ENCODE measurements at regions not wholly inside any gene's neighbourhood (a gene's known extent, or its start where the extent isn't known, plus 50 kb on each side); places are given as distances from the start of the nearest gene placed in this dataset.

- 82 to 83% methylated on average over 15 to 16 of the region's 16 CpGs for WGBS, 2 donors
- Histone ChIP-seq H3K27ac (no peak overlapping the region), H3K4me3 (replicated peaks in 1 of 3) (no peak overlapping the region), H3K36me3 (no peaks in the 10 kb centered on the region), H3K9me3 (no peaks in the 10 kb centered on the region), H3K4me1 (no peaks in the 10 kb centered on the region), H3K27me3 (no peaks in the 10 kb centered on the region)
- no peak for TF ChIP-seq CTCF (IDR thresholded peaks at IDR 0.05)
- intact Hi-C loops (cut with DNase I), result no loop called here
- no peak for DNase-seq
Measured at GRCh38 chr20:57893366-57893999, 183.7 kb upstream of the PMEPA1 start.

GRCh38 chr20:57892471-57892870 lies 182.7 kb upstream of the PMEPA1 start:
- Histone ChIP-seq H3K4me1 (no peaks in the 10 kb centered on the region), H3K27me3 (no peaks in the 10 kb centered on the region), H3K9me3 (no peaks in the 10 kb centered on the region), H3K36me3 (no peaks in the 10 kb centered on the region), H3K4me3 (replicated peaks in 1 of 3) (no peak overlapping the region), H3K27ac (no peak overlapping the region)
- intact Hi-C loops (cut with DNase I), result no loop called here
- WGBS, 2 donors, result 80 to 85% methylated on average over 8 to 10 of the region's 10 CpGs
- no peak for DNase-seq
- no peak for TF ChIP-seq POLR2A (IDR thresholded peaks at IDR 0.05)
- TF ChIP-seq CTCF (IDR thresholded peaks at IDR 0.05), result no peak

DNA sequence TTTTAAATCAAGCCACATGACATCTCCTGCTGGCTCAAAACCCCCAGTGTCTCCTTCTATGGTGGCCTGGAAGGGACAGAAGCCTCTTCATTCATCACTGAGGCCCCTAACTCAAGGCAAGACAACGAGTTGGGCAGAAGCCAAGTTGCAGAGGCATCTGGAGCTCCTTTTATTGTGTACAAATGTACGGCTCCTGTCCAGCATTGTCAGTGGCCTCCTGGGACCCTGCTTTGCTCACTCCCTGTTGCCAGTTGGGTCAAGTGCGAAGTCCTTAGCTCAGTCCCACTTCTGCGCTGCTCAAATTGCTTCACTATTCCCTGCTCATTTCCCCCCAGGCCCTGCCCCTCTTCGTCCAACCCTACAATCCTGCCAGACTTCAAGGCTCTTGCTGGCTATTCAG lies 181.2 kb upstream of the PMEPA1 start:
- no peak for TF ChIP-seq POLR2A (IDR thresholded peaks at IDR 0.05)
- no peak for TF ChIP-seq CTCF (IDR thresholded peaks at IDR 0.05)
- Histone ChIP-seq H3K9me3 (no peaks in the 10 kb centered on the region), H3K4me1 (no peaks in the 10 kb centered on the region), H3K27me3 (no peaks in the 10 kb centered on the region), H3K27ac (no peak overlapping the region), H3K36me3 (no peaks in the 10 kb centered on the region), H3K4me3 (replicated peaks in 1 of 3) (no peak overlapping the region)
- WGBS, 2 donors, result 53 to 60% methylated on average over 5 of the region's 5 CpGs
- no peak for DNase-seq
- intact Hi-C loops (cut with DNase I), result no loop called here

GRCh38 chr20:57890202-57890800 lies 180.5 kb upstream of the PMEPA1 start:
- no peaks in the 10 kb centered on the region for H3K9me3 ChIP-seq
- no peak for DNase-seq
- TF ChIP-seq CTCF (IDR thresholded peaks at IDR 0.05), result no peak
- TF ChIP-seq POLR2A (IDR thresholded peaks at IDR 0.05), result no peak
- no peak overlapping the region for H3K27ac ChIP-seq
- 69 to 72% methylated on average over 10 to 12 of the region's 12 CpGs for WGBS, 2 donors
- intact Hi-C loops (cut with DNase I), result no loop called here
- no peaks in the 10 kb centered on the region for H3K27me3 ChIP-seq
- no peaks in the 10 kb centered on the region for H3K4me1 ChIP-seq
- H3K36me3 ChIP-seq, result no peaks in the 10 kb centered on the region
- H3K4me3 ChIP-seq (replicated peaks in 1 of 3), result no peak overlapping the region

DNA sequence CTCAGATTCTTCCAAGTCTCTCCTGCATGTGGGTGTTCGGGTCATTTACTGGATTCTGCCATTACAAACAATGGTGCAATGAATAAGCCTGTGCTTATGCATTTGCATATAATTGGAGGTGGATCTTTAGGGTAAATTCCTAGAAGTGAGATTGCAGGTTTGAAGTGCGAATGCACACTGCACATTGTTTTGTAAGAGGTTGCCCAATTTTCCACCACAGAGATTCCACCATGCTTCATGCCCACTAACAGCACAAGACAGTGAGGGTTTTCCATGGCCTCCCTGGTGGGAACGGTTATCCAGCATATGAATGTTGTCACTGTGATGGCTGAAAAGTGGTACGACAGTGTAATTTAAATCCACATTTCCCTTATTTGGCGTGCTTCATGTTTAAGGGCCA lies 178.8 kb upstream of the PMEPA1 start:
- intact Hi-C loops (cut with DNase I), result no loop called here
- Histone ChIP-seq H3K4me1 (no peaks in the 10 kb centered on the region), H3K9me3 (no peaks in the 10 kb centered on the region), H3K36me3 (no peaks in the 10 kb centered on the region), H3K4me3 (replicated peaks in 1 of 3) (no peak overlapping the region), H3K27ac (no peak overlapping the region), H3K27me3 (no peaks in the 10 kb centered on the region)
- no peak for DNase-seq
- WGBS, 2 donors, result 74 to 94% methylated on average over 4 to 5 of the region's 5 CpGs
- TF ChIP-seq POLR2A (IDR thresholded peaks at IDR 0.05) (no peak), CTCF (IDR thresholded peaks at IDR 0.05) (no peak)
